ENCODE measurements at regions not wholly inside any gene's neighbourhood (a gene's known extent, or its start where the extent isn't known, plus 50 kb on each side); places are given as distances from the start of the nearest gene placed in this dataset.

GRCh38 chr5:126065061-126065460 lies 358.1 kb upstream of the GRAMD2B start:
- intact Hi-C loops (cut with micrococcal nuclease): no loop called here

- intact Hi-C loops (cut with micrococcal nuclease): no loop called here
Observed at GRCh38 chr5:126066836-126067235, 356.4 kb upstream of the GRAMD2B start.

GRCh38 chr5:126067404-126067803 lies 355.8 kb upstream of the GRAMD2B start:
- intact Hi-C loops (cut with micrococcal nuclease): no loop called here

GRCh38 chr5:126069329-126069728 lies 353.9 kb upstream of the GRAMD2B start:
- intact Hi-C loops (cut with micrococcal nuclease): no loop called here

GRCh38 chr5:126070481-126070880 lies 352.7 kb upstream of the GRAMD2B start:
- intact Hi-C loops (cut with micrococcal nuclease): no loop called here

- intact Hi-C loops (cut with micrococcal nuclease): no loop called here
Observed at GRCh38 chr5:126074538-126074937, 348.7 kb upstream of the GRAMD2B start.

GRCh38 chr5:126079266-126079665 lies 343.9 kb upstream of the GRAMD2B start:
- intact Hi-C loops (cut with micrococcal nuclease): no loop called here

GRCh38 chr5:126081209-126081608 lies 342.0 kb upstream of the GRAMD2B start:
- intact Hi-C loops (cut with micrococcal nuclease): no loop called here

GRCh38 chr5:126093041-126093440 lies 330.2 kb upstream of the GRAMD2B start:
- intact Hi-C loops (cut with micrococcal nuclease): no loop called here

GRCh38 chr5:126093718-126094117 lies 329.5 kb upstream of the GRAMD2B start:
- intact Hi-C loops (cut with micrococcal nuclease): no loop called here

GRCh38 chr5:126094991-126095390 lies 328.2 kb upstream of the GRAMD2B start:
- intact Hi-C loops (cut with micrococcal nuclease): no loop called here

- intact Hi-C loops (cut with micrococcal nuclease): no loop called here
Observed at GRCh38 chr5:126096442-126097006, 326.7 kb upstream of the GRAMD2B start.

GRCh38 chr5:126097876-126098275 lies 325.3 kb upstream of the GRAMD2B start:
- intact Hi-C loops (cut with micrococcal nuclease): no loop called here

GRCh38 chr5:126098330-126099017 lies 324.7 kb upstream of the GRAMD2B start:
- intact Hi-C loops (cut with micrococcal nuclease): no loop called here

- intact Hi-C loops (cut with micrococcal nuclease): no loop called here
Observed at GRCh38 chr5:126099077-126099476, 324.1 kb upstream of the GRAMD2B start.

GRCh38 chr5:126100767-126101166 lies 322.4 kb upstream of the GRAMD2B start:
- intact Hi-C loops (cut with micrococcal nuclease): no loop called here

GRCh38 chr5:126101901-126102300 lies 321.3 kb upstream of the GRAMD2B start:
- intact Hi-C loops (cut with micrococcal nuclease): no loop called here

GRCh38 chr5:126103050-126103449 lies 320.2 kb upstream of the GRAMD2B start:
- intact Hi-C loops (cut with micrococcal nuclease): no loop called here

- intact Hi-C loops (cut with micrococcal nuclease): no loop called here
Observed at GRCh38 chr5:126103868-126104267, 319.3 kb upstream of the GRAMD2B start.

- intact Hi-C loops (cut with micrococcal nuclease): no loop called here
Observed at GRCh38 chr5:126104341-126104740, 318.9 kb upstream of the GRAMD2B start.

GRCh38 chr5:126104951-126105350 lies 318.3 kb upstream of the GRAMD2B start:
- intact Hi-C loops (cut with micrococcal nuclease): no loop called here

GRCh38 chr5:126106029-126106428 lies 317.2 kb upstream of the GRAMD2B start:
- intact Hi-C loops (cut with micrococcal nuclease): no loop called here

- intact Hi-C loops (cut with micrococcal nuclease): no loop called here
Observed at GRCh38 chr5:126107381-126107780, 315.8 kb upstream of the GRAMD2B start.
